WTC11 (cell line): ENCODE measurements at regions not wholly inside any gene's neighbourhood (a gene's known extent, or its start where the extent isn't known, plus 50 kb on each side); places are given as distances from the start of the nearest gene placed in this dataset.

Experiments used
- ESRRA ChIP-seq: sonication (generic); formaldehyde crosslinking; IDR thresholded peaks from 2 replicates; pipeline ENCODE4 v1.8.1; 2022; ENCODE audit warnings: mild to moderate bottlenecking, missing genetic modification reagents, borderline replicate concordance
- FOXP1 ChIP-seq: sonication (generic); formaldehyde crosslinking; IDR thresholded peaks from 2 replicates; pipeline ENCODE4 v1.8.0; 2022; ENCODE audit warnings: missing genetic modification reagents, mild to moderate bottlenecking, moderate library complexity, borderline replicate concordance
- NR1H2 ChIP-seq: sonication (generic); formaldehyde crosslinking; IDR thresholded peaks from 2 replicates; pipeline ENCODE4 v1.9.0; 2021; ENCODE audit warnings: mild to moderate bottlenecking, moderate library complexity, missing genetic modification reagents
- NR2C2 ChIP-seq: sonication (generic); formaldehyde crosslinking; IDR thresholded peaks from 2 replicates; pipeline ENCODE4 v1.8.0; 2022; ENCODE audit warnings: mild to moderate bottlenecking, missing genetic modification reagents
- SP1 ChIP-seq: sonication (generic); formaldehyde crosslinking; conservative IDR thresholded peaks from 2 replicates; pipeline ENCODE4 v1.8.1; 2022; ENCODE audit warnings: missing genetic modification reagents
- TF ChIP-seq, protein P1 (sequence below): fragments of 200-600 bp; IDR thresholded peaks from 2 replicates; pipeline ENCODE4 v1.8.0; 2022; ENCODE audit warnings: antibody characterized with exemption
- TF ChIP-seq, protein P2 (sequence below): sonication (generic); formaldehyde crosslinking; IDR thresholded peaks from 2 replicates; pipeline ENCODE4 v1.8.1; 2022; ENCODE audit warnings: missing genetic modification reagents, borderline replicate concordance
- TF ChIP-seq, protein P3 (sequence below): sonication (generic); formaldehyde crosslinking; IDR thresholded peaks from 2 replicates; pipeline ENCODE4 v1.8.0; 2022; ENCODE audit warnings: mild to moderate bottlenecking, missing genetic modification reagents
- TF ChIP-seq, protein P4 (sequence below): sonication (generic); formaldehyde crosslinking; IDR thresholded peaks from 2 replicates; pipeline ENCODE4 v1.8.0; 2022; ENCODE audit warnings: mild to moderate bottlenecking, missing genetic modification reagents

DNA sequence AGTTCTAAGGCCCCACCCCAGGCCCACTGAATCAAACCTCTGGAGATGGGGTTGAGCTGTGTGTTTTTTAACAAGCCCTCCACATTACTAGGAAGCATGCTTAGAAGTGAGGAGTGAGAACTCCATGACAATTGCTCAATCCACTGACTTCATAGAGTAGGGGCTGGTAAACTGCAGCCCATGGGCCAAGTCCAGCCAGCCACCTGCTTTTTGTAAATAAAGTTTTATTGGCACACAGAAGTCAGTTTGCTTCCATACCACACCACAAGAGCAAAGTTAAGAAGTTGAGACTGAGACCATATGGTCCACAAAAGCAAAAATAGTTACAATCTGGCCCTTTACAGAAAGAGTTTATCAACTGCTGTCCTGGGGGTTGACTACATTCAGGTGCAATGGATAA, 309.2 kb downstream of the SETD4 start:
- TF ChIP-seq, protein P1, sequence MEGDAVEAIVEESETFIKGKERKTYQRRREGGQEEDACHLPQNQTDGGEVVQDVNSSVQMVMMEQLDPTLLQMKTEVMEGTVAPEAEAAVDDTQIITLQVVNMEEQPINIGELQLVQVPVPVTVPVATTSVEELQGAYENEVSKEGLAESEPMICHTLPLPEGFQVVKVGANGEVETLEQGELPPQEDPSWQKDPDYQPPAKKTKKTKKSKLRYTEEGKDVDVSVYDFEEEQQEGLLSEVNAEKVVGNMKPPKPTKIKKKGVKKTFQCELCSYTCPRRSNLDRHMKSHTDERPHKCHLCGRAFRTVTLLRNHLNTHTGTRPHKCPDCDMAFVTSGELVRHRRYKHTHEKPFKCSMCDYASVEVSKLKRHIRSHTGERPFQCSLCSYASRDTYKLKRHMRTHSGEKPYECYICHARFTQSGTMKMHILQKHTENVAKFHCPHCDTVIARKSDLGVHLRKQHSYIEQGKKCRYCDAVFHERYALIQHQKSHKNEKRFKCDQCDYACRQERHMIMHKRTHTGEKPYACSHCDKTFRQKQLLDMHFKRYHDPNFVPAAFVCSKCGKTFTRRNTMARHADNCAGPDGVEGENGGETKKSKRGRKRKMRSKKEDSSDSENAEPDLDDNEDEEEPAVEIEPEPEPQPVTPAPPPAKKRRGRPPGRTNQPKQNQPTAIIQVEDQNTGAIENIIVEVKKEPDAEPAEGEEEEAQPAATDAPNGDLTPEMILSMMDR, result no peak
- TF ChIP-seq NR1H2 (CRISPR knock-in tag), result no peak
- TF ChIP-seq, protein P2, sequence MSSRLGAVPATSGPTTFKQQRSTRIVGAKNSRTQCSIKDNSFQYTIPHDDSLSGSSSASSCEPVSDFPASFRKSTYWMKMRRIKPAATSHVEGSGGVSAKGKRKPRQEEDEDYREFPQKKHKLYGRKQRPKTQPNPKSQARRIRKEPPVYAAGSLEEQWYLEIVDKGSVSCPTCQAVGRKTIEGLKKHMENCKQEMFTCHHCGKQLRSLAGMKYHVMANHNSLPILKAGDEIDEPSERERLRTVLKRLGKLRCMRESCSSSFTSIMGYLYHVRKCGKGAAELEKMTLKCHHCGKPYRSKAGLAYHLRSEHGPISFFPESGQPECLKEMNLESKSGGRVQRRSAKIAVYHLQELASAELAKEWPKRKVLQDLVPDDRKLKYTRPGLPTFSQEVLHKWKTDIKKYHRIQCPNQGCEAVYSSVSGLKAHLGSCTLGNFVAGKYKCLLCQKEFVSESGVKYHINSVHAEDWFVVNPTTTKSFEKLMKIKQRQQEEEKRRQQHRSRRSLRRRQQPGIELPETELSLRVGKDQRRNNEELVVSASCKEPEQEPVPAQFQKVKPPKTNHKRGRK, result no peak
- TF ChIP-seq SP1 (CRISPR knock-in tag), result no peak
- no peak for TF ChIP-seq ESRRA (CRISPR knock-in tag)
- TF ChIP-seq FOXP1, result no peak
- TF ChIP-seq NR2C2 (CRISPR knock-in tag), result no peak
- TF ChIP-seq, protein P3, sequence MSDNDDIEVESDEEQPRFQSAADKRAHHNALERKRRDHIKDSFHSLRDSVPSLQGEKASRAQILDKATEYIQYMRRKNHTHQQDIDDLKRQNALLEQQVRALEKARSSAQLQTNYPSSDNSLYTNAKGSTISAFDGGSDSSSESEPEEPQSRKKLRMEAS, result no peak
- TF ChIP-seq, protein P4, sequence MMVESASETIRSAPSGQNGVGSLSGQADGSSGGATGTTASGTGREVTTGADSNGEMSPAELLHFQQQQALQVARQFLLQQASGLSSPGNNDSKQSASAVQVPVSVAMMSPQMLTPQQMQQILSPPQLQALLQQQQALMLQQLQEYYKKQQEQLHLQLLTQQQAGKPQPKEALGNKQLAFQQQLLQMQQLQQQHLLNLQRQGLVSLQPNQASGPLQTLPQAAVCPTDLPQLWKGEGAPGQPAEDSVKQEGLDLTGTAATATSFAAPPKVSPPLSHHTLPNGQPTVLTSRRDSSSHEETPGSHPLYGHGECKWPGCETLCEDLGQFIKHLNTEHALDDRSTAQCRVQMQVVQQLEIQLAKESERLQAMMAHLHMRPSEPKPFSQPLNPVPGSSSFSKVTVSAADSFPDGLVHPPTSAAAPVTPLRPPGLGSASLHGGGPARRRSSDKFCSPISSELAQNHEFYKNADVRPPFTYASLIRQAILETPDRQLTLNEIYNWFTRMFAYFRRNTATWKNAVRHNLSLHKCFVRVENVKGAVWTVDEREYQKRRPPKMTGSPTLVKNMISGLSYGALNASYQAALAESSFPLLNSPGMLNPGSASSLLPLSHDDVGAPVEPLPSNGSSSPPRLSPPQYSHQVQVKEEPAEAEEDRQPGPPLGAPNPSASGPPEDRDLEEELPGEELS (CRISPR knock-in tag), result no peak
